ENCODE measurements at regions not wholly inside any gene's neighbourhood (a gene's known extent, or its start where the extent isn't known, plus 50 kb on each side); places are given as distances from the start of the nearest gene placed in this dataset.

DNA sequence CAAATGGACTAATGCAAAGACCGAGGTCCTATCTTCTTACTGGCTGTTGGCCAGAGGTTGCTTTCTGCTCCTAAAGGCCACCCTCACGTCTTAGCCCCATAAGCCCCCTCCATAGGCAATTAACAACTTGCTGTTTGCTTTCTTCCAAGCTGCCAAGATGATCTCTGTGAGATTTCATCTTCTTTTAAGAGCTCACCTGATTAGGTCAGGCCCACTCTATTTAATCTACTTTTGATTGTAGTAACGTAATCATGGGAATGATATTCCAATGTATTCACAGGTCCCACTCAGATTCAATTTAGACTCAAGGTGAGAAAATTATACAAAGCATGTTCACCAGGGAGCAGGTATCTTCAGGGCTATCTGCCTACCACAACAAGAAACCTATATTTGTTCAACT, 84.4 kb upstream of the RAD23B start:
- Histone ChIP-seq H2AFZ (no peak overlapping the region), H3K27me3 (ENCODE audit: control insufficient read depth, insufficient read depth, low read length) (no peaks in the 10 kb centered on the region), H3K4me2 (ENCODE audit: low read length) (no peak overlapping the region), H3K36me3 (ENCODE audit: control insufficient read depth, insufficient read depth, low read length) (no peaks in the 10 kb centered on the region), H3K27ac (no peak overlapping the region), H3K4me1 (no peaks in the 10 kb centered on the region), H3K79me2 (no peaks in the 10 kb centered on the region), H3K4me3 (ENCODE audit: low read depth, low read length) (no peak overlapping the region), H3K9me3 (ENCODE audit: control insufficient read depth, low read length) (no peaks in the 10 kb centered on the region), H3K9ac (no peak overlapping the region)
- TF ChIP-seq, protein P1, sequence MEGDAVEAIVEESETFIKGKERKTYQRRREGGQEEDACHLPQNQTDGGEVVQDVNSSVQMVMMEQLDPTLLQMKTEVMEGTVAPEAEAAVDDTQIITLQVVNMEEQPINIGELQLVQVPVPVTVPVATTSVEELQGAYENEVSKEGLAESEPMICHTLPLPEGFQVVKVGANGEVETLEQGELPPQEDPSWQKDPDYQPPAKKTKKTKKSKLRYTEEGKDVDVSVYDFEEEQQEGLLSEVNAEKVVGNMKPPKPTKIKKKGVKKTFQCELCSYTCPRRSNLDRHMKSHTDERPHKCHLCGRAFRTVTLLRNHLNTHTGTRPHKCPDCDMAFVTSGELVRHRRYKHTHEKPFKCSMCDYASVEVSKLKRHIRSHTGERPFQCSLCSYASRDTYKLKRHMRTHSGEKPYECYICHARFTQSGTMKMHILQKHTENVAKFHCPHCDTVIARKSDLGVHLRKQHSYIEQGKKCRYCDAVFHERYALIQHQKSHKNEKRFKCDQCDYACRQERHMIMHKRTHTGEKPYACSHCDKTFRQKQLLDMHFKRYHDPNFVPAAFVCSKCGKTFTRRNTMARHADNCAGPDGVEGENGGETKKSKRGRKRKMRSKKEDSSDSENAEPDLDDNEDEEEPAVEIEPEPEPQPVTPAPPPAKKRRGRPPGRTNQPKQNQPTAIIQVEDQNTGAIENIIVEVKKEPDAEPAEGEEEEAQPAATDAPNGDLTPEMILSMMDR (IDR thresholded peaks at IDR 0.05) = no peak

DNA sequence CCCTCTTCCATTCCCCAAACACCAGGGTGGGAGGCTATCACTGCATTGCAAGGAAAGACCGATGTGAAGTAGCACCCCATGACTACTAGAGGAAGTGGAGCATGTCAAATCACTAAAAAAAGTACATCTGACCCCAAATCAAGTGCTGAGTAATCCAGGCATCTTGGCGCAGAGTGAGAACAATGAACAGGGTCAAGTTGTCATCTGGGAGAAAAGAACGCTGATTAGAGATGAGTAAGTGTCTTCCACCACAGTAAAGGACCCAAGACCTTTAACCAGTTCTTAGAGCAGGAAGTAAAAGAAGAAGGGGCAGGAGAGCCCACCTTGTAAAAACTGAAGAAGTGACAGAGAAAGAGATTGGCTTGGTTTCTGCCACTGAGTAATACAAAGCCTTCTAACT, 75.0 kb upstream of the RAD23B start:
- H3K4me2 ChIP-seq (ENCODE audit: low read length) = no peak overlapping the region
- no peaks in the 10 kb centered on the region for H3K79me2 ChIP-seq
- no peak overlapping the region for H2AFZ ChIP-seq
- no peak overlapping the region for H3K9ac ChIP-seq
- H3K27me3 ChIP-seq (ENCODE audit: control insufficient read depth, insufficient read depth, low read length) = no peaks in the 10 kb centered on the region
- no peaks in the 10 kb centered on the region for H3K4me1 ChIP-seq
- H3K9me3 ChIP-seq (ENCODE audit: control insufficient read depth, low read length) = no peaks in the 10 kb centered on the region
- H3K27ac ChIP-seq = no peak overlapping the region
- TF ChIP-seq, protein P1 (IDR thresholded peaks at IDR 0.05) = no peak
- H3K36me3 ChIP-seq (ENCODE audit: control insufficient read depth, insufficient read depth, low read length) = no peaks in the 10 kb centered on the region
- no peak overlapping the region for H3K4me3 ChIP-seq (ENCODE audit: low read depth, low read length)

DNA sequence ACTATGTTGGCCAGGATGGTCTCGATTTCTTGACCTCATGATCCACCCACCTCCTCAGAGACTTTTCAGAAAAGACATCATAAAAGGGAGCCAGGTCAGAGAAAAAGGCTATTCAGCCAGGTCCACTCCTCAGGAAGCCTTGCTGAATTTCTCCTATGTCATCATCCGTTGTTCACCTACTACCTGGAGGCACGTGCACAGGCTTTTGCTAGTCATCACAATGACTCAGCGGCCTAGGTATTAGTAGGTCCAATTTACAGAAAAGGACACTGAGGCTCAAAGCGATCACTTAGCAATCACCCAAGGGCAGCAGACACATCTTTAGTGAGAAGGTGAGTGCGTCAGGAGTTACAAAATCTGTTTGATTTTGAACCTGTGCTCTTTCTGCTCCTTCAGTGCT, 72.3 kb upstream of the RAD23B start:
- H3K4me1 ChIP-seq = no peaks in the 10 kb centered on the region
- TF ChIP-seq, protein P1 (IDR thresholded peaks at IDR 0.05) = no peak
- H3K79me2 ChIP-seq = no peaks in the 10 kb centered on the region

DNA sequence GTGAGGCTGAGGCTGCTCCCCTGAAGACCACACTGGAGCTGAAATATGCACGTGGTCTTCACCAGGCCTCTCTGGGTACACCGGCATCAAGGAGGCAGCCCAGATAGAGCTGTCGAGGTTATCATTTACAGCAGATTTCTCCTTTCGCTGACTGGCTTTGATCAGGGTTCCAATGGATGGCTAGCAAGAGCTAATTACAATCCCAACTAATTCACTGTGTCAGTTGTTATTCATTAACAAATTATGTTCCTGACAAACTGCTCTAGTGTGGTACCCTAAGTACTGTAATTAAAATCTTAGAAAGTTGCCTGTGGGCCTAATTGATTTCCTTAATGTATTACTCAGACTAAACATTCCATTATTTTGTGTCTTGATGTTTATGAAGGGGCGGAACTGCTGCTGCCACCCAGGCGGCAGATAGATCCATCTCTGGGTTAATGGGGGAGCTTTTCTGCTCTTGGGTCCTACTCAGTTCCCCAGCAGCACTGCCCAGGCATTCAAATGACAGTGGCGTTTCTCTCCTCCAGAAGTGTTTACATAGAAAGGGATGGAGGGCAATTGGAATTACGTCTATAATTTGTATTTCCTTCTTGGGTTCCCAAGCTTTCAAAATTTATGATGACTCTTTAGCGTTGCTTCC, 71.7 kb upstream of the RAD23B start:
- TF ChIP-seq, protein P1 (IDR thresholded peaks at IDR 0.05) = no peak
- no peak overlapping the region for H3K9ac ChIP-seq
- H3K36me3 ChIP-seq (ENCODE audit: control insufficient read depth, insufficient read depth, low read length) = no peaks in the 10 kb centered on the region
- H3K9me3 ChIP-seq (ENCODE audit: control insufficient read depth, low read length) = no peaks in the 10 kb centered on the region
- H3K79me2 ChIP-seq = no peaks in the 10 kb centered on the region
- no peaks in the 10 kb centered on the region for H3K4me1 ChIP-seq
- no peak overlapping the region for H3K4me2 ChIP-seq (ENCODE audit: low read length)
- no peak overlapping the region for H3K4me3 ChIP-seq (ENCODE audit: low read depth, low read length)
- no peak overlapping the region for H3K27ac ChIP-seq
- no peaks in the 10 kb centered on the region for H3K27me3 ChIP-seq (ENCODE audit: control insufficient read depth, insufficient read depth, low read length)
- H2AFZ ChIP-seq = no peak overlapping the region

More for the DNA sequence above, 72.3 kb upstream of the RAD23B start:
- Histone ChIP-seq H3K4me3 (ENCODE audit: low read depth, low read length) (no peak overlapping the region), H3K4me2 (ENCODE audit: low read length) (no peak overlapping the region), H3K9ac (no peak overlapping the region), H3K9me3 (ENCODE audit: control insufficient read depth, low read length) (no peaks in the 10 kb centered on the region), H2AFZ (no peak overlapping the region), H3K27ac (no peak overlapping the region), H3K36me3 (ENCODE audit: control insufficient read depth, insufficient read depth, low read length) (no peaks in the 10 kb centered on the region), H3K27me3 (ENCODE audit: control insufficient read depth, insufficient read depth, low read length) (no peaks in the 10 kb centered on the region)

DNA sequence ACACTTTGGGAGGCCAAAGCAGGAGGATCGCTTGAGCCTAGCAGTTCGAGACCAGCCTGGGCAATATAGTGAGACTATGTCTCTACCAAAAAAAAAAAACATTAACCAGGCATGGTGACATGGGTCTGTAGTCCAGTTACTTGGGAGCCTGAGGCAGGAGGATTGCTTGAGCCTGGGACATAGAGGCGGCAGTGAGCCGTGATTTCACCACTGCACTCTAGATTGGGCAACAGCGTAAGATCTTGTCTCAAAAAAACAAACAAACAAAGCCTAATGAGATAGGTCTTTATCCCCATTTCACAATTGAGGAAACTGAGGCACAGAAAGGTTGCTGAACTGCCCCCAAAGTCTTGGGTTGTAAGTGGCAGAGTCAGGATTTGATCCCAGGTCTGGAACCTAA, 70.5 kb upstream of the RAD23B start:
- Histone ChIP-seq H2AFZ (no peak overlapping the region), H3K79me2 (no peaks in the 10 kb centered on the region), H3K4me3 (ENCODE audit: low read depth, low read length) (no peak overlapping the region), H3K27me3 (ENCODE audit: control insufficient read depth, insufficient read depth, low read length) (no peaks in the 10 kb centered on the region), H3K9me3 (ENCODE audit: control insufficient read depth, low read length) (no peaks in the 10 kb centered on the region), H3K4me2 (ENCODE audit: low read length) (no peak overlapping the region), H3K4me1 (no peaks in the 10 kb centered on the region), H3K9ac (no peak overlapping the region), H3K27ac (no peak overlapping the region), H3K36me3 (ENCODE audit: control insufficient read depth, insufficient read depth, low read length) (no peaks in the 10 kb centered on the region)
- TF ChIP-seq, protein P1 (IDR thresholded peaks at IDR 0.05) = no peak

All from parathyroid adenoma (tissue), 2 donors.